Sciatic nerve (tissue), 2 donors: ENCODE measurements at regions not wholly inside any gene's neighbourhood (a gene's known extent, or its start where the extent isn't known, plus 50 kb on each side); places are given as distances from the start of the nearest gene placed in this dataset.
"Not testable (repeated sequence)": the region's sequence is repeated elsewhere in the genome, so short reads cannot be mapped to it uniquely, and the experiment has no call there.

ENCODE experiments used
- ATAC-seq: fragments of 200-7000 bp; cut with Tn5 transposase; one replicate; pipeline ENCODE4 v1.9.1; 2020; ENCODE audit warnings: mild to moderate bottlenecking, moderate library complexity
- DNase-seq: peaks from one replicate; pipeline ENCODE4 v3.0.0-alpha.2; 2020; ENCODE audit warnings: low spot score
- intact Hi-C: fragments of 100-400 bp; cut with DNase I; formaldehyde crosslinking; loops from one replicate; pipeline ENCODE4 v1.14.2; 2022
- donor health status: DM: no; HTN: no; CAD: no.
- donor health status: DM: no; HTN: no; CAD: no.

- ATAC-seq (no peak), DNase-seq (no peak)
- intact Hi-C loops, result no loop called here
Observed at GRCh38 chr6:14474816-14475215, 357.2 kb downstream of the CD83 start.

DNA sequence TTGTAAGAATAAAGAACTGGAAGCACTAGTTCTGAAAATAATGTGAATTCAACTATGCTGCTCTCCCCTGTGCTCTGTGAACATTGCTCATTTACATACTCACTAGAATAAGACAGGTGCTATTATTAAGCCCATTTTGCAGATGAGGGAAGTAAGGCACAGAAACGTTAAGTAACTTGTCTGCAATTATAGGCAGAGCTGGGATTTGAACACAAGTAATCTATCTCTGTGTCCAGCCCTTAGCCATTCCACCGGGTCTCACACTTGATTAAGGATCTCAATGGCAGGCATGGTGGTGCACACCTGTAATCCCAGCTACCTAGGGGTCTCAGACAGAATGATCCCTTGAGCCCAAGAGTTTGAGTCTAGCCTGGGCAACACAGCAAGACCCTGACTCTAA, 357.7 kb downstream of the CD83 start:
- intact Hi-C loops, result no loop called here
- DNase-seq, result no peak
- ATAC-seq, result no peak

GRCh38 chr6:14476793-14477531, 359.4 kb downstream of the CD83 start:
- intact Hi-C loops, result no loop called here
- DNase-seq (peak; percentile 69), ATAC-seq (peak; percentile 97)

- DNase-seq (no peak), ATAC-seq (no peak)
- intact Hi-C loops, result no loop called here
Observed at GRCh38 chr6:14477559-14477958, 360.0 kb downstream of the CD83 start.

DNA sequence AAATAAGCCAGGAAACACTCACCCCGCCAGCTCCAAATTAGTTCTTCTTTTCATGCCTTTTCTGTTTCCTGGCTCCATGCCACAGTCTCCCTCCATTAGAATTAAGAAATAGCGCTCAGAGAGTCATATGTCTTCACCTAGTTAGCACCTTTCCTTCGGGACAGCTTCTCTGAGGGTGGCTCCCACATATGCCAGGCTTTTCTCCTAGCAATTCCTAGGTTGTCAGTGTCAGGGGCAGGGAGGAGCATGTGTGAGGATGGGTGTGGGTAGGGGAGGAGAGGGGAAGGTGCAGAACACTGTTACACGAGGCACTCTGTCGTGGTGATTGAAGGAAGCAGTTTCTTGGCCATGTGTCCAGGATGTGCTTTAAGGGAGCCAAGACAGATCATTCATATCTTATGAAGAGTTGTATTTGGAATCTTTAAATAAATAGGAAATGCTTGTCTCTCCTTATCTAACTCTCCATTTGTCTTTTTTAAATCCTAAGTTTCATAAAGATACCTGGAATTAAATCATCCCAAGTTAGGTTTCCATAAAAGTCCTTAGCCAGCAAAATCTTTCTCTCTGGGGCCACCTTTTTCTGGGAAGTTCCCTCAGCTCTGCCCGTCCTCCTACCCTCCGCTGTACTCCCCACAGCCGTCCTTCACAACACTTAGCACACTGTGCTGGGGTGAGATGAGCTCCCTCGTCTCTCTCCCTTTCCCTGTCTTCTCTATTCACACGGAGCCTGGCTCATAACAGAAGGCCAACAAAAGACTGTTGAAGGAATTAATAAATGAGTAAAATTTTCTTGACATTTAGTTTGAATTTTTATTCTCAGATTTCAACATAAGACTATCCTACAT, 361.0 kb downstream of the CD83 start:
- ATAC-seq, result no peak
- no peak for DNase-seq
- intact Hi-C loops, result no loop called here

DNA sequence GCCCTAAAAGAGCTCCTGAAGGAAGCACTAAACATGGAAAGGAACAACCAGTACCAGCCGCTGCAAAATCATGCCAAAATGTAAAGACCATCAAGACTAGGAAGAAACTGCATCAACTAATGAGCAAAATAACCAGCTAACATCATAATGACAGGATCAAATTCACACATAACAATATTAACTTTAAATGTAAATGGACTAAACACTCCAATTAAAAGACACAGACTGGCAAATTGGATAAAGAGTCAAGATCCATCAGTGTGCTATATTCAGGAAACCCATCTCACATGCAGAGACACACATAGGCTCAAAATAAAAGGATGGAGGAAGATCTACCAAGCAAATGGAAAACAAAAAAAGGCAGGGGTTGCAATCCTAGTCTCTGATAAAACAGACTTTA, 364.4 kb downstream of the CD83 start:
- intact Hi-C loops, DNase-seq, ATAC-seq: not testable (repeated sequence)

GRCh38 chr6:14487625-14488024, 370.1 kb downstream of the CD83 start:
- intact Hi-C loops, result no loop called here
- DNase-seq (no peak), ATAC-seq (no peak)

DNA sequence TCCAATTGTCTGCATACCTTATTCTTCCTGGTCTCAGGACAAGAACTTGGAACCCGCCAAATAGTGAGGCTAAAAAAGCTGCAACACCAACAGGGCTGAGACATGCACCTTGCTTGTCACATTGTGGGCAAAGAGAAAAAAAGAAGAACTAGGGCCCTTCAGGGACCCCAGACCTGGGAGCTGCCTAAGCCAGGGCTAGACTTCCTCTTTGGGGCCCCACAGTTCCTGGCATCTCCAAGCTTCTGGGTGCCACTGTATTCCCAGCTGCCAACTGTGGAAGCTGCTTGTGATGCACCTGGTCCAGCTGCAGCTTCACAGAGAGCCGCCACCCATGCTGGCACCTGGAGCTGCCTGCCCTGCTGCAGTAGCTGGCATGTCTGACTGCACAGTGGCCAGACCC, 370.6 kb downstream of the CD83 start:
- ATAC-seq, result no peak
- intact Hi-C loops, result no loop called here

DNA sequence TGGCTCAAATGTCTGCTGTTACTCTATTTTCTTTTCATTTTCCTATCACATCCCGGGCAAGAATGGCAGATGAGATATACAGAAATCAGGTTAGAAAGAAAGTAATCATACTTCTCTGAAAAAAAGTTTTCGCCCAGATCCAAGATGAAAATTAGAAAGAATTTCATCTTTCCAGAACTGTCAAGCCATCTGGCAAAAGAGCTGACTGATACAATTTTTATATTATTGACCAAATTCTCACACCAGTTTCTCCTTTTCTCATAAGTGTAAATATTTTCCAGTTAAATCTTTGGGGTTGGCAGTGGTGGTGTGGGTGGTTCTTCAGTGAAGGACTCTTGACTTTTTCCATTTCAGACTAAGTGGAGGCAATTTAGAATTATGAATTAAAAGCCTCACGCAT, 371.9 kb downstream of the CD83 start:
- ATAC-seq (no peak), DNase-seq (no peak)
- intact Hi-C loops, result no loop called here

More for the DNA sequence above, 370.6 kb downstream of the CD83 start:
- no peak for DNase-seq

DNA sequence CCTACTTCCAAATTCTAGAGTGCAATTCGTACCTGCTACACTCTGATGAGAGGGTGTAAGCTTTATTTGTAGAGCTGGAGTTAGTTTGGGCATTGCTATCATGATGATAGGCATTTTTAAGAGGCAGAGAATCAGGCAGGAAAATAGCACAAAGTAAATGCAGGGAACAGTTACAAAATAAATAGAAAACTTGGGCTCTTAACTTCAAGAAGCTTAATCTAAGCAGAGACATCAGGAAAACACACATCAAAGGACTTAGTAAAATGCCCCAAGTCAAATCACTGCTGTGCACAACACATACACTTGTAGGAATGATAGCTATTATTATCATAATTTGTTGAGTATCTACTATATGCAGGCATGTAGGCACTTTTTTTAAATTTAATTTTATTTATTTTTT, 381.2 kb downstream of the CD83 start:
- intact Hi-C loops, result no loop called here

GRCh38 chr6:14499309-14499708, 381.7 kb downstream of the CD83 start:
- intact Hi-C loops, result no loop called here
- ATAC-seq, result no peak

More for the DNA sequence above, 381.2 kb downstream of the CD83 start:
- no peak for ATAC-seq
- DNase-seq, result no peak

GRCh38 chr6:14499841-14500240, 382.3 kb downstream of the CD83 start:
- intact Hi-C loops, result no loop called here
- ATAC-seq, result no peak
- no peak for DNase-seq

More at GRCh38 chr6:14499309-14499708, 381.7 kb downstream of the CD83 start:
- no peak for DNase-seq

- ATAC-seq (no peak), DNase-seq (no peak)
- intact Hi-C loops, result no loop called here
Observed at GRCh38 chr6:14500809-14501208, 383.2 kb downstream of the CD83 start.

DNA sequence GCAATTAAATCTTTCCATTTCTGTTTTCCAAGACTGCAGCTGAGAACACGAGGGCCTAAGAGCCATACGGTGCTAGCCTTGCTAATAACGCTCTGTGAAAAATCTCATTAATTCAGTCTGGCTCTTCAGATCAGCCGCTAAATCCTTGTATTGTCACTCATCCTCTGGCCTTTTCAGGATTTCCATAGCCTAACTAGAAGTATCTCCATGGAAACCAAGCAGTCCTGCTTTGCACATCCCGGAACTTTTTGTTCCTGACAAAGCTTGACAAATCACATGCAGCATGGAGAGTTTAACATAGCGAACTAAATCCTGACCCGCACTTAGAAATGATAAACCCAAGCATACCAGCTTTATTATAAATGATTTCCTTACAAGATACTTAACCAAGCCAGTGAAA, 383.7 kb downstream of the CD83 start:
- no peak for DNase-seq
- intact Hi-C loops, result no loop called here
- ATAC-seq, result no peak

GRCh38 chr6:14501914-14502313, 384.3 kb downstream of the CD83 start:
- intact Hi-C loops, result no loop called here
- no peak for DNase-seq

GRCh38 chr6:14502551-14502950, 385.0 kb downstream of the CD83 start:
- intact Hi-C loops, result no loop called here
- ATAC-seq, result no peak
- no peak for DNase-seq

More at GRCh38 chr6:14501914-14502313, 384.3 kb downstream of the CD83 start:
- ATAC-seq, result no peak

GRCh38 chr6:14505401-14505800, 387.8 kb downstream of the CD83 start:
- DNase-seq, result no peak
- no peak for ATAC-seq
- intact Hi-C loops, result no loop called here

GRCh38 chr6:14506656-14507246, 389.2 kb downstream of the CD83 start:
- intact Hi-C loops, result no loop called here
- DNase-seq, result no peak
- ATAC-seq, result no peak

GRCh38 chr6:14509120-14509519, 391.5 kb downstream of the CD83 start:
- ATAC-seq (no peak), DNase-seq (no peak)
- intact Hi-C loops, result no loop called here

DNA sequence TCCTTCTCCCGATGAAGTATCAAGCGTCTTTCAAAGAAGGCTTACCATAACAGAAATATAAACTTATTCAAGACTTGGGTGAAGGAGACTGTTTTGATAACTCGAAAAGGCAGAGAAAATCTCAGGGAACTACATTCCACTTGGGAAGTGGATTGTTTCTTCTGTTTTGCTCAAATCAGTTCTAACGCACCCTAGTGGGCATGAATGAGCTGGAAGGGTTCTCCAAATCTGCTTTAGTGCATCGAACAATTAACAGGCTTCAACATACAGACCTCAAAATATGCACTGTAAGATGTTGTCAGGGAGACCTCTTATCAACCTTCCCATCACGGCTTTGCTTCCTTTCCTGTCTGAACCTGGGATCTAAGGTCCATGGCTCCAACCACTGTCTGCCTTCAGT, 392.5 kb downstream of the CD83 start:
- intact Hi-C loops, result no loop called here
- DNase-seq (no peak), ATAC-seq (no peak)
